NB4 (cell line): ENCODE measurements at regions not wholly inside any gene's neighbourhood (a gene's known extent, or its start where the extent isn't known, plus 50 kb on each side); places are given as distances from the start of the nearest gene placed in this dataset.
A peak's percentile ranks its signal among the peaks of the same experiment; 100 is the strongest.

Experiments
- DNase-seq: peaks from one replicate; pipeline ENCODE4 v3.0.0; 2010; ENCODE audit warnings: low read depth
- H3K4me3 ChIP-seq: one replicate; pipeline ENCODE4 v1.5.1; 2011; ENCODE audit warnings: mild to moderate bottlenecking, low read depth, low read length, moderate library complexity
- MYC ChIP-seq: IDR thresholded peaks from 2 replicates; pipeline ENCODE4 v1.6.1; 2011; ENCODE audit warnings: low read depth, low read length
- POLR2A ChIP-seq: IDR thresholded peaks from 2 replicates; pipeline ENCODE4 v1.6.1; 2011; ENCODE audit warnings: mild to moderate bottlenecking; ENCODE audit not compliant: insufficient read length; ENCODE audit errors: extremely low read depth
- TF ChIP-seq, protein P1 (sequence below): IDR thresholded peaks from 2 replicates; pipeline ENCODE4 v1.6.1; 2011; ENCODE audit warnings: low read depth, low read length
- TF ChIP-seq, protein P2 (sequence below): IDR thresholded peaks from one replicate; pipeline ENCODE4 v1.5.1; 2012; ENCODE audit warnings: low read depth, low read length

DNA sequence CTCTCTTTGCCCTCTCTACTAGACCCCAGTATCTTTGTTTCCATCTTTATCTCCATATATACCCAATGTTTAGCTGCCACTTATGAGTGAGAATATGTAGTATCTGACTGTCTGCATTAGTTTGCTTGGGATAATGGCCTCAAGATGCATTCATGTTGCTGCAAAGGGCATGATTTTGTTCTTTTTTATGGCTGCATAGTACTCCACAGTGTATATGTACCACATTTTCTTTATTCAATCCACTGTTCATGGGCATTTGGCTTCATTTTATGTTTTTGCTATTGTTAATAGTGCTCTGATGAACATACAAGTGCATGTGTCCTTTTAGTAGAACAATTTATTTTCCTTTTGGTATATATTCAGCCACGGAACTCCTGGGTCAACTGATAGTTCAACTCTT lies 671.5 kb upstream of the GRM7 start:
- no peak overlapping the region for H3K4me3 ChIP-seq
- TF ChIP-seq, protein P1, sequence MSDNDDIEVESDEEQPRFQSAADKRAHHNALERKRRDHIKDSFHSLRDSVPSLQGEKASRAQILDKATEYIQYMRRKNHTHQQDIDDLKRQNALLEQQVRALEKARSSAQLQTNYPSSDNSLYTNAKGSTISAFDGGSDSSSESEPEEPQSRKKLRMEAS, result no peak
- TF ChIP-seq, protein P2, sequence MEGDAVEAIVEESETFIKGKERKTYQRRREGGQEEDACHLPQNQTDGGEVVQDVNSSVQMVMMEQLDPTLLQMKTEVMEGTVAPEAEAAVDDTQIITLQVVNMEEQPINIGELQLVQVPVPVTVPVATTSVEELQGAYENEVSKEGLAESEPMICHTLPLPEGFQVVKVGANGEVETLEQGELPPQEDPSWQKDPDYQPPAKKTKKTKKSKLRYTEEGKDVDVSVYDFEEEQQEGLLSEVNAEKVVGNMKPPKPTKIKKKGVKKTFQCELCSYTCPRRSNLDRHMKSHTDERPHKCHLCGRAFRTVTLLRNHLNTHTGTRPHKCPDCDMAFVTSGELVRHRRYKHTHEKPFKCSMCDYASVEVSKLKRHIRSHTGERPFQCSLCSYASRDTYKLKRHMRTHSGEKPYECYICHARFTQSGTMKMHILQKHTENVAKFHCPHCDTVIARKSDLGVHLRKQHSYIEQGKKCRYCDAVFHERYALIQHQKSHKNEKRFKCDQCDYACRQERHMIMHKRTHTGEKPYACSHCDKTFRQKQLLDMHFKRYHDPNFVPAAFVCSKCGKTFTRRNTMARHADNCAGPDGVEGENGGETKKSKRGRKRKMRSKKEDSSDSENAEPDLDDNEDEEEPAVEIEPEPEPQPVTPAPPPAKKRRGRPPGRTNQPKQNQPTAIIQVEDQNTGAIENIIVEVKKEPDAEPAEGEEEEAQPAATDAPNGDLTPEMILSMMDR, result no peak
- no peak for TF ChIP-seq MYC
- no peak for TF ChIP-seq POLR2A
- no peak for DNase-seq

DNA sequence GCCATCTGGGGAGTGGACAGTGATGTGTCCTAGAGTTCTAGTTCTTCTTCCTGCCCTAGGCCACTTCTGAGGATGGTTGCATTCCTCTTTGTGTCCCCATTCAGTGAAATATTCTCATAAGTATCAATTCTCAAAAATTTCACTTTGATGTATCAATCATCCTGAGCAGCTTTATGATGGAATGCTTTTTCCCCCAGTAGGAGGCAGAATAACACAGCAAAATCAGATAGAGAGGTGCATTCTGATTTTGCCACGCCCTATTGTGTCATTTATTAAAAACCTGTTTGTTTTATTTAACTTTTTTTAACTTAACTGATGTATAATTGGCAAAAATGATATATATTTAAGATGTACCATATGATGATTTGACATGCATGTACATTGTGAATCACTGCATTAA lies 656.0 kb upstream of the GRM7 start:
- DNase-seq, result peak; percentile 10
- no peak for TF ChIP-seq POLR2A
- TF ChIP-seq, protein P1, result no peak
- no peak for TF ChIP-seq MYC
- TF ChIP-seq, protein P2, result peak; percentile 21
- H3K4me3 ChIP-seq, result no peak overlapping the region

DNA sequence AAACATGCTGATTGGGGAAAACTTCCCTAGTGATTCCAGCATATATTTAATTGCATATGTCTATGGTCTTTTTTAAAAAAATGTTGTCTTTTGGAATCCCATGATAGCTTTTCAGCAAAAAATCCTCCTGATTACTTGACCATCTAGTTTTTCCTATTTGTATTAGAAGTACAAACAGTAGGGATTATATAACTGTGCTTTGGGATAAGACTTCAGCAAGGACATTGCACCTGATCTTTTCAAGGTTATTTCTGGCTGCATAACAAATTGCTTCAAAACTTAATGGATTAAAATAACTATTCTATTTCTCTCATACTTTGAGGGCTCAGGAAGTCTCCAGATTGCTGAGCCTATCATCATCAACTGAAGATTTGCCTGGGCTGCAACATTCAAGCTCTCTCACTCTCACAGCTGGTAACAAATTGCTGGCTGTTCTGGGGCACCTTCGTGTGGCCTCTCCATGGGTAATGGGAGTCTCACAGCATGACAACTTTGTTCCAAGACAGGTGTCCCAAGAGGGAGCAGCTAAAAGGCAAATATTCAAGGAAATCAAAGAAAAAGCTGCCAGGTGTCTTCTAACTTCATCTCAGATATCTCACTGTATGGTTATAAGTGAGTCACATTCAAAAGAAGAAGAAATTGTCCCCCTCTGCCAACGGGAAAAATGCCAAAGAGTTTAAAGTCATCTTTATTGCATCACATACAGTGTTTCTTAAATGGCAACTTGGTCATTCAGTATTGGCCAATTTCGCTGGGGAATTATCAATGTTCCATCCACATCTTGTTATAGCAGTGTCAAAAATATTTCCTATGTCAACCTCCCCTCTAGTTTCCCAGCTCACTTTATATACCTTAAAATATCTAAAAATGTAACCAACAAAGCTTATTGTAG lies 644.5 kb upstream of the GRM7 start:
- no peak for DNase-seq
- TF ChIP-seq MYC, result no peak
- TF ChIP-seq POLR2A, result no peak
- TF ChIP-seq, protein P2, result no peak

DNA sequence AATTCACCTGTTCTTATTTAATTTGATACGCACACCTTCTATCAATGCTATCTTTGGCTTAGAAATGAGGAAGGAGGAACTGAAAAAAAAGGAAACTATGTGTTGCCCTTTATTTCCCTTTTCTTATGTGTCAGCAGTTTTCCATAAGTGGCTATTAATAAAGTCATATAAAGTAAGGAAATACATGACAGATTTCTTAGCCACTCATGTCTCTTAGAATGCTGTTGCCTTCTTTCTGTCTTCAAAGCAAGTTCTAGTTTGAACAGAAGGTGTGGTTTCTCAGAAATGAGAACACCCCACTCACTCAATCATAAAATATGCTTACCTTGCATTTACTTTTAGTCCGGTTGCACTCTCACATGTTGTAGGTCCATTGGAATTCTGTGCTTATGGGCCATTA lies 640.5 kb upstream of the GRM7 start:
- TF ChIP-seq MYC (no peak), POLR2A (no peak)
- TF ChIP-seq, protein P1, result no peak
- TF ChIP-seq, protein P2, result no peak
- H3K4me3 ChIP-seq, result no peak overlapping the region
- no peak for DNase-seq

More for the DNA sequence above, 644.5 kb upstream of the GRM7 start:
- H3K4me3 ChIP-seq, result no peak overlapping the region

DNA sequence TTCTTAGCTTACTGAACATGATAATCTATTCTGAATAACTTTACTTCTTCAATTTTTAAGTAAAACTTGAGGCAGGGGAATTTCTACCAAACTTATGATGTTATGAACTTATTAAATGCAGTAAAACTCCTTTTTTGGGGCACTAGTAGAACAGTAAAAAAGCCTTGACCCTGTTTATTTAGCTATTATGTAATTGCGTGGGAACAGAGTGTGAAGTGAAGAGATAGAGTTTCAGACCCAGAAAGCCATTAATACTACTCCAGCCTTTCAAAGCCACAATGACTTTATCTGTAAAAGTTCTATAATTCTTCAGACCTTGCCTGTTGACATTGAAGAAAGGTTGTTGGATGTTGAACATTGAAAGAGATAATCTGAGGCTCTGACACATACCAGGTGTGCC lies 638.8 kb upstream of the GRM7 start:
- no peak for DNase-seq
- H3K4me3 ChIP-seq, result no peak overlapping the region
- TF ChIP-seq, protein P1, result no peak
- TF ChIP-seq MYC (no peak), POLR2A (no peak)
- TF ChIP-seq, protein P2, result no peak
